Gastroesophageal sphincter (tissue), 3 donors: ENCODE measurements at regions not wholly inside any gene's neighbourhood (a gene's known extent, or its start where the extent isn't known, plus 50 kb on each side); places are given as distances from the start of the nearest gene placed in this dataset.

Experiments
- CTCF ChIP-seq, 4 experiments: fragments of 200-600 bp in 2 of 4; fragments of 450-650 bp in 2 of 4; sonication (generic) in 1 of 4; IDR thresholded peaks; one replicate each; pipeline ENCODE4 v1.5.1; 2017 to 2019; ENCODE audit warnings: antibody characterized with exemption in 4 of 4, mild to moderate bottlenecking in 2 of 4, moderate library complexity in 2 of 4
- POLR2A ChIP-seq, 2 donors: fragments of 450-650 bp; IDR thresholded peaks; one replicate each; pipeline ENCODE4 v1.6.1; 2017; ENCODE audit warnings: antibody characterized with exemption in 2 of 2, mild to moderate bottlenecking in 2 of 2, moderate library complexity in 1 of 2
- POLR2AphosphoS5 ChIP-seq: sonication (generic); formaldehyde crosslinking; IDR thresholded peaks from one replicate; pipeline ENCODE4 v1.6.1; 2017; ENCODE audit warnings: antibody characterized with exemption

GRCh38 chr1:112256411-112256810, 139.6 kb upstream of the CTTNBP2NL start:
- TF ChIP-seq CTCF (IDR thresholded peaks at IDR 0.05) = no peak
- peak; percentile 52 for TF ChIP-seq POLR2AphosphoS5
- TF ChIP-seq POLR2A (IDR thresholded peaks at IDR 0.05) = no peak
